ENCODE measurements at regions not wholly inside any gene's neighbourhood (a gene's known extent, or its start where the extent isn't known, plus 50 kb on each side); places are given as distances from the start of the nearest gene placed in this dataset.

DNA sequence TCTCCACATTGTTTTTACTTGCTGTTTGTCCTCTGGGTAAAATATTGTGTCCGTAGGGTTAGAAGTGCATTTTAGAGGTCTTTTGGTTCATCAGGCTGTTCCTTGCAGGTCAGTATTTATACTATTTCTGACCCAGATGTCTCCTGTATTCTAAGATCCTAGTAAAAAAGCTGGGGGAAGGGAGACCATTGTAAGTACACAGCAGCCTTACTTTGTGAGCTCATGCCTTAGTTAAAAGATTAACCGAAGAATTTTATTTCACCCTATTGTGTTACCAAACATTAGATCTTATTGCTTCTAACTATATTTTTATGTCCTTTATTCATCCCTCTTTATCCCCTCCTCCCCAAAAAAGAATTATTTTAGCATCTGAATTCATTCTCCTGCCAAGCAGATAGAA lies 444.1 kb upstream of the RBFOX1 start:
- DNase-seq (no peak), ATAC-seq (no peak)
- Mint-ChIP-seq H3K27ac (no peak overlapping the region), H3K9me3 (peaks cover 0 to 8% (median 5%) of the 10 kb centered on the region in 9 donors), H3K4me3 (no peak overlapping the region), H3K4me1 (no peaks in the 10 kb centered on the region), H3K36me3 (no peaks in the 10 kb centered on the region), H3K27me3 (peaks cover 0 to 5% (median 0%) of the 10 kb centered on the region in 5 donors)
- POLR2A ChIA-PET = no interaction called here

- ATAC-seq = no peak
- no peak overlapping the region for H3K27ac Mint-ChIP-seq
- H3K4me3 Mint-ChIP-seq = no peak overlapping the region
- peaks cover 0 to 11% (median 4%) of the 10 kb centered on the region in 9 donors for H3K9me3 Mint-ChIP-seq
- no peaks in the 10 kb centered on the region for H3K36me3 Mint-ChIP-seq
- no peak for DNase-seq
- H3K27me3 Mint-ChIP-seq = peaks cover 0 to under 1% (median 0%) of the 10 kb centered on the region in 5 donors
- no peaks in the 10 kb centered on the region for H3K4me1 Mint-ChIP-seq
- POLR2A ChIA-PET = no interaction called here
Observed at GRCh38 chr16:6884002-6884401, 448.6 kb upstream of the RBFOX1 start.

DNA sequence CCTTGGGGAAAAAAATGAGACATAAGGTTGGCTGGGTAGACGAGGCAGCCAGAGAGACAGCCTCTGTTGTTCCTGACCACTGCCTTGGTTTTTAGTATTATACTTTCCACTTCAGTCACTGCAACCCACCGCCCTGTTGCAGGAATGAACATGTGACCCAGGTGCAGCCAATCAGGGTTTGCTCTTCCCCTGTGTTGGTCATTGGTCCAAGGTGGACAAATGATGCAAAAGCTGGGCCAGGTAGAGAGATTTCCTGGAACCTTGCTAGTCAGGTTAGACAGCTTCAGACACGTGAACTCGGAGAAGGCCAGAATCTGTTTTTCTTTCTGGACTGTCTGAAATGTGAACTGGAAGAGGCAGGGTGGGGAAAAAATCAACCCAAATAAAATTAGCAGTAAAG lies 452.4 kb upstream of the RBFOX1 start:
- POLR2A ChIA-PET = no interaction called here
- Mint-ChIP-seq H3K27ac (no peak overlapping the region), H3K4me3 (no peak overlapping the region), H3K36me3 (peaks cover 0 to 2% (median 0%) of the 10 kb centered on the region in 3 donors), H3K9me3 (peaks cover 0 to 11% (median 2%) of the 10 kb centered on the region in 9 donors), H3K4me1 (no peaks in the 10 kb centered on the region), H3K27me3 (no peaks in the 10 kb centered on the region)
- ATAC-seq (no peak), DNase-seq (no peak)

GRCh38 chr16:6864671-6865070 lies 468.0 kb upstream of the RBFOX1 start:
- POLR2A ChIA-PET = no interaction called here
- Mint-ChIP-seq H3K36me3 (peaks cover 0 to 4% (median 0%) of the 10 kb centered on the region in 3 donors), H3K27me3 (no peaks in the 10 kb centered on the region), H3K9me3 (peaks cover 0 to 35% (median 5%) of the 10 kb centered on the region in 9 donors), H3K4me1 (peaks cover 0 to 2% (median 0%) of the 10 kb centered on the region in 4 donors), H3K27ac (no peak overlapping the region), H3K4me3 (no peak overlapping the region)
- ATAC-seq (no peak), DNase-seq (no peak)

- H3K9me3 Mint-ChIP-seq = peaks cover 0 to 38% (median 5%) of the 10 kb centered on the region in 9 donors
- no peak overlapping the region for H3K4me3 Mint-ChIP-seq
Observed at GRCh38 chr16:6864244-6864643, 468.4 kb upstream of the RBFOX1 start.

DNA sequence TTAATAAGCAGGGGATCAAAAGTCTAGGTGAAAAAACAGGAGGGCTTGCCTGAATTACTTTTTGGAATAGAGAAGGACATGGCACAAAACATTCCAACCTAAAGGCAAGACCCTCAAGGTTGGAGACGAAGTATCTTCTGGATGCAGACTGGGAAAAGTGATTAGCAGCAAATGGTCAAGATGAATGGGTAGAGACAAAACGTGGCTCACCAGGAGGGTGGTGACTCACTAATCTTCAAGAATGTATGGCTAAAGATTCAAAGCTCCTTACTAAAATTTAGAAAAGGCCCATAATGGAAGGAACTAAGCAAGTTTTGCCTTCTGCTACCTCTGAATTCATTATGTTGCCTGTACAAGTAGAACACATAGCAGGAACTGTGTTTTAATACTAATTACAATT lies 469.5 kb upstream of the RBFOX1 start:
- Mint-ChIP-seq H3K4me1 (peaks cover 0 to 2% (median 0%) of the 10 kb centered on the region in 4 donors), H3K27ac (no peak overlapping the region), H3K4me3 (no peak overlapping the region), H3K27me3 (no peaks in the 10 kb centered on the region), H3K9me3 (peaks cover 0 to 32% (median 3%) of the 10 kb centered on the region in 9 donors), H3K36me3 (peaks cover 0 to 2% (median 0%) of the 10 kb centered on the region in 3 donors)
- ATAC-seq = no peak
- DNase-seq = no peak
- POLR2A ChIA-PET = no interaction called here

More at GRCh38 chr16:6864244-6864643, 468.4 kb upstream of the RBFOX1 start:
- Mint-ChIP-seq H3K27me3 (no peaks in the 10 kb centered on the region), H3K27ac (no peak overlapping the region), H3K4me1 (peaks cover 0 to 2% (median 0%) of the 10 kb centered on the region in 4 donors), H3K36me3 (peaks cover 0 to 4% (median 0%) of the 10 kb centered on the region in 3 donors)
- POLR2A ChIA-PET = no interaction called here
- ATAC-seq (no peak), DNase-seq (no peak)

DNA sequence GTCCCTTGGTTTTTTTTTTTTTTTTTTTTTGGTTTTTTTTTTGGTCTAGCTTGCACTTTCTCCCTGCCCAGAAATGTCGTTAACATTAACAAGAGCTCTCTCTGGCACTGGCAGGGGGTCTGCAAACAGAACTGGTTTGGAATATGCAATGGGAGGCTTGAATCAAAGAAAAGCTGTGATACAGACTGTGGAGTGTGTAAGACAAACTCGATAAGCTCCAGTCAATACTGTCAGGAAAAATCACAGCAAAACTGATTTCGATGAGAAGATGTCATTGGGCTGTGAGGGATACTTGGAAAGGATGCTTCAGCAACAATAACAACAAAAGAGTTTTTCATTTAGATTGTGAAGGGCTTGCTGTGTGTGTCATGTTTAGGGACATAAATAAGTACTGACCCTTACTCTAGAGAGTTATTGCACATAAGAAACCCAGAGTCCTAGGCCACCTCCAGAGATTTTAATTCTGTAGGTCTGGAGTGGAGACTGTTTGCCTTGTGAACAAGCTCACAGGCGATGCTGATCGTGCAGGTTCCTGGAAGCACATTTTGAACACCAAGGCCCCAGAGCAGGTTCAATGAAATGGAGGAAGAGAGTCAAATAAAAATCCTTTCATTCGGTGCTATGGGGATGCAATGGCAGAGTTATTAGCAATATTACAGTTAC lies 470.7 kb upstream of the RBFOX1 start:
- Mint-ChIP-seq H3K4me3 (no peak overlapping the region), H3K4me1 (peaks cover 0 to 2% (median 0%) of the 10 kb centered on the region in 4 donors), H3K27me3 (no peaks in the 10 kb centered on the region), H3K27ac (no peak overlapping the region), H3K9me3 (peaks cover 0 to 33% (median 5%) of the 10 kb centered on the region in 9 donors), H3K36me3 (no peaks in the 10 kb centered on the region)
- POLR2A ChIA-PET = no interaction called here
- DNase-seq (no peak), ATAC-seq (no peak)

DNA sequence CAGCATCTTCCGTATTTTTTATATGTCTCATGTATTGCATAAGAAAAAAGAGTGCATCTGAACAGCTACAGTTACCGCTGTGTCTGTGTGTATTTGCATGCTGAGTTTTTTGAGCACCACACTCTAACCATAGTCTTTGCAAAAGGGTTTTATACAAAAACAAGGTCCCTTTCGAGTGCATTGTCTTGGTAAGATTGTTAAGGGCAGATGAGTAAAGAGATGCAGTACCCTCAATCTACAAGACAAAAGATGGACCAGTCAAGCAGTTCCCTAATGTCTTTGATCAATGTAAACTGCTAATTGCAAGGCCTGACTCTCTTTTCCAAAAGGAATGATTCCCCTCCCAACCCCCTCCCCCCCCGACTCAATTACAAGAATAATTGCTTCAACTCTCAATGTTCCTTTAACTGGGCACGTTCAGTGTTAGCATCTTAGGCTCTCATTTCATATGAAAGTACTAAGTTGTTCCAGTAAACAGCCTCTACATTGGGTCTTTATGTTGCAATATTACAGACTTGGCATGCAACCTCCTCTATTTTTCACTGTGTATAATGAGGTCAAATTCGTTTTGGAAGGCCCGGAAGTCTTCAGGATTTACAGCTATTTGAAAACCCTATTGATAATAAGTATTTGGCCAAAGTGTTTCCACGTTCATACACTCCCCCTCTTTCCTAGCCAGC lies 471.4 kb upstream of the RBFOX1 start:
- Mint-ChIP-seq H3K4me1 (peaks cover 0 to 2% (median 0%) of the 10 kb centered on the region in 4 donors), H3K27ac (no peak overlapping the region), H3K27me3 (no peaks in the 10 kb centered on the region), H3K36me3 (no peaks in the 10 kb centered on the region), H3K9me3 (peaks cover 0 to 38% (median 5%) of the 10 kb centered on the region in 9 donors), H3K4me3 (no peak overlapping the region)
- ATAC-seq = no peak
- DNase-seq = no peak
- POLR2A ChIA-PET = no interaction called here

DNA sequence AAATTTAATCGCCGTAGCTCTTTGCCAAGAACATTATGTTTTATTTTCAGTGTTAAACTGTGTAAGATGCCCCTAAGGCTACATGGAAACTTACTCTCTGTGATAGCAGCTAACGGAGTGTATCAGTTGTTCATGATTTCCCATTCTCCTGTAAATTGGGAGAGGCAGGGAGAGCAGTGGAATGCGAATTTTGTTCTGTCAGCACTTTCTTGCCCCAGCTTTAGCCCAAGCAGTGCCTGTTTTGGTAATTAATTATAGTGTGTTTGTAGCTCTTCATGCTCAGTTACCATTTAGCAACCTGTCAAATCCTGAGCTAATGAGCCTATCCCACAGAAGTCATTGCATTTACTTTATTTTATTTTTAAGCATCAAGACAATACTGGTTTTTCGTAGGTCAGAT lies 475.1 kb upstream of the RBFOX1 start:
- H3K9me3 Mint-ChIP-seq = peaks cover 0 to 35% (median 6%) of the 10 kb centered on the region in 9 donors

GRCh38 chr16:6856578-6856977 lies 476.1 kb upstream of the RBFOX1 start:
- POLR2A ChIA-PET = no interaction called here
- peaks cover 0 to 27% (median 7%) of the 10 kb centered on the region in 9 donors for H3K9me3 Mint-ChIP-seq
- H3K4me1 Mint-ChIP-seq = no peaks in the 10 kb centered on the region
- ATAC-seq (no peak), DNase-seq (no peak)
- peaks cover 0 to 6% (median 0%) of the 10 kb centered on the region in 5 donors for H3K27me3 Mint-ChIP-seq
- no peak overlapping the region for H3K27ac Mint-ChIP-seq
- no peaks in the 10 kb centered on the region for H3K36me3 Mint-ChIP-seq
- no peak overlapping the region for H3K4me3 Mint-ChIP-seq

More for the DNA sequence above, 475.1 kb upstream of the RBFOX1 start:
- Mint-ChIP-seq H3K36me3 (no peaks in the 10 kb centered on the region), H3K4me1 (peaks cover 0 to 2% (median 0%) of the 10 kb centered on the region in 4 donors), H3K4me3 (no peak overlapping the region), H3K27me3 (peaks cover 0 to 6% (median 0%) of the 10 kb centered on the region in 5 donors), H3K27ac (no peak overlapping the region)
- POLR2A ChIA-PET = no interaction called here
- no peak for ATAC-seq
- no peak for DNase-seq

GRCh38 chr16:6853565-6853964 lies 479.1 kb upstream of the RBFOX1 start:
- Mint-ChIP-seq H3K36me3 (no peaks in the 10 kb centered on the region), H3K4me1 (no peaks in the 10 kb centered on the region), H3K27ac (no peak overlapping the region), H3K9me3 (peaks cover 0 to 47% (median 10%) of the 10 kb centered on the region in 9 donors), H3K27me3 (peaks cover 0 to 6% (median 0%) of the 10 kb centered on the region in 5 donors), H3K4me3 (no peak overlapping the region)
- POLR2A ChIA-PET = no interaction called here
- ATAC-seq (no peak), DNase-seq (no peak)

GRCh38 chr16:6852643-6853225 lies 479.9 kb upstream of the RBFOX1 start:
- DNase-seq (no peak), ATAC-seq (no peak)
- H3K9me3 Mint-ChIP-seq = peaks cover 0 to 53% (median 10%) of the 10 kb centered on the region in 9 donors
- peaks cover 0 to 6% (median 0%) of the 10 kb centered on the region in 5 donors for H3K27me3 Mint-ChIP-seq
- no peak overlapping the region for H3K4me3 Mint-ChIP-seq
- no peaks in the 10 kb centered on the region for H3K36me3 Mint-ChIP-seq
- H3K4me1 Mint-ChIP-seq = no peaks in the 10 kb centered on the region
- POLR2A ChIA-PET = no interaction called here
- H3K27ac Mint-ChIP-seq = no peak overlapping the region

DNA sequence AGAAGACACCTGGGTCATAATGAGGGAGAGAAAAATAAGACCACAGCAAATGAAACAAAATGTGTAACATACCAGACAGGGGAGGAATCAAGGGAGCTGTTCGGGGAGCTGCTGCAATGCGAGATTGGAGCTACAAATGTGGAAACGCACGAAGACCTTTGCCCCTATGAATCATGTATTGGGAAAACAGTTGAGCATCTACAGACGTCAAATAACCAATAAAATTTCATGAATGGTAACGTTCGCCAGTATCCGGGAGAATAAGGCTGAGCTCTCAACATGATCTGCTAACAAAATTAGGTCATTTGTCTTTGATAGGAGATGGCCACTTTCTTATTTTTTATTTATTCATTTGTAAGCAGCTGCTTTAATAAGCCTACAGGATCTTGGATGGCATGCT lies 486.2 kb upstream of the RBFOX1 start:
- Mint-ChIP-seq H3K27me3 (no peaks in the 10 kb centered on the region), H3K4me3 (no peak overlapping the region), H3K9me3 (peaks cover 0 to 63% (median 11%) of the 10 kb centered on the region in 9 donors), H3K27ac (no peak overlapping the region), H3K4me1 (no peaks in the 10 kb centered on the region), H3K36me3 (peaks cover 0 to 8% (median 0%) of the 10 kb centered on the region in 3 donors)
- ATAC-seq (no peak), DNase-seq (no peak)
- POLR2A ChIA-PET = no interaction called here

All from naive thymus-derived CD8-positive, alpha-beta T cell (primary cell).